Esophagus muscularis mucosa (tissue), 4 donors: ENCODE measurements at regions not wholly inside any gene's neighbourhood (a gene's known extent, or its start where the extent isn't known, plus 50 kb on each side); places are given as distances from the start of the nearest gene placed in this dataset.
A peak's percentile ranks its signal among the peaks of the same experiment; 100 is the strongest.

Experiments
- DNase-seq: peaks from one replicate; pipeline ENCODE4 v3.0.0-alpha.2; 2017; ENCODE audit errors: extremely low spot score
- H3K27ac ChIP-seq, 4 donors: fragments of 200-600 bp; sonication (generic); replicated peaks in 1 of 4; 1 replicate in 3 of 4; 2 replicates in 1 of 4; pipeline ENCODE4 v1.5.1; 2016 to 2019; ENCODE audit warnings: mild to moderate bottlenecking in 1 of 4
- H3K27me3 ChIP-seq, 4 donors: fragments of 200-600 bp; sonication (generic); one replicate each; pipeline versions ENCODE4 v1.5.1 to v1.6.0; 2016 to 2019
- H3K36me3 ChIP-seq, 4 donors: fragments of 200-600 bp; sonication (generic); one replicate each; pipeline ENCODE4 v1.5.1; 2016 to 2019
- H3K4me1 ChIP-seq, 4 donors: fragments of 200-600 bp; sonication (generic); one replicate each; pipeline ENCODE4 v1.5.1; 2016 to 2019
- H3K4me3 ChIP-seq, 4 donors: fragments of 200-600 bp; sonication (generic); 1 replicate in 2 of 4; 2 replicates in 2 of 4; pipeline ENCODE4 v1.5.1; 2016 to 2019; ENCODE audit warnings: mild to moderate bottlenecking in 4 of 4, moderate library complexity in 1 of 4
- H3K9me3 ChIP-seq, 4 donors: fragments of 200-600 bp; sonication (generic); 1 replicate in 3 of 4; 2 replicates in 1 of 4; pipeline ENCODE4 v1.5.1; 2016 to 2019
- EP300 ChIP-seq: sonication (generic); formaldehyde crosslinking; IDR thresholded peaks from one replicate; pipeline ENCODE4 v1.6.1; 2017; ENCODE audit warnings: antibody characterized with exemption
- POLR2A ChIP-seq: fragments of 450-650 bp; IDR thresholded peaks from one replicate; pipeline ENCODE4 v1.6.1; 2017; ENCODE audit warnings: antibody characterized with exemption, moderate library complexity, mild to moderate bottlenecking, low read depth
- POLR2AphosphoS5 ChIP-seq, 2 donors: sonication (generic); formaldehyde crosslinking; IDR thresholded peaks; one replicate each; pipeline ENCODE4 v1.6.1; 2017; ENCODE audit warnings: antibody characterized with exemption in 2 of 2
- WGBS: methylation state at CpG from one replicate; pipeline ENCODE4 v1.1.5; 2018; 5-methylcytosine and 5-hydroxymethylcytosine counted together
- intact Hi-C: fragments of 100-400 bp; cut with DNase I; formaldehyde crosslinking; loops from one replicate; pipeline ENCODE4 v1.15.1; 2023
- TF ChIP-seq, protein P1 (sequence below), 3 experiments: fragments of 200-600 bp in 2 of 3; fragments of 450-650 bp in 1 of 3; sonication (generic) in 2 of 3; IDR thresholded peaks; one replicate each; pipeline ENCODE4 v1.5.1; 2017 to 2019; ENCODE audit warnings: antibody characterized with exemption in 3 of 3, mild to moderate bottlenecking in 2 of 3, moderate library complexity in 1 of 3

DNA sequence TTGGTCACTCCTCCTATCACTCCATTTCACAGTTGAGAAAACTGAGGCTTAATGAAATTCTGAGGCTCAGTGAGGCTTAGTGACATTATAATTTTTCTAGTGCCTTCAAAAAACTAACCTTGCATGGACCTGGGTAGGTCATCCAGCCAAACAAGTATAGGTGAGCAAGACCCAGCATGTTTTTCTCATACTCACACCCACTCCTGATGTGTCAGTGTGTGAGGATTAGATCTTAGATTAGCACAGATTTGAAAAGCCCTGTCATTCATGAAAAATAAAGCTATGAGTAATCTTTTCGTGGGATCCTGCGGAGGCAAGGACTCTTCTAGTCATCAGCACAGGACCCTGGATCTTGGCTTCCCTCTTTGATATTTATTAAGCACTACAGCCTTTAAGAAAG, 146.7 kb downstream of the CHIC2 start:
- Histone ChIP-seq H3K27ac (no peak overlapping the region), H3K36me3 (no peaks in the 10 kb centered on the region), H3K9me3 (no peaks in the 10 kb centered on the region), H3K4me1 (no peaks in the 10 kb centered on the region), H3K27me3 (peaks cover 0 to 18% (median 0%) of the 10 kb centered on the region in 4 donors), H3K4me3 (no peak overlapping the region)
- DNase-seq: peak; percentile 50
- 72% methylated on average over 2 of the region's 2 CpGs for WGBS
- TF ChIP-seq POLR2AphosphoS5 (IDR thresholded peaks at IDR 0.05): no peak
- TF ChIP-seq, protein P1, sequence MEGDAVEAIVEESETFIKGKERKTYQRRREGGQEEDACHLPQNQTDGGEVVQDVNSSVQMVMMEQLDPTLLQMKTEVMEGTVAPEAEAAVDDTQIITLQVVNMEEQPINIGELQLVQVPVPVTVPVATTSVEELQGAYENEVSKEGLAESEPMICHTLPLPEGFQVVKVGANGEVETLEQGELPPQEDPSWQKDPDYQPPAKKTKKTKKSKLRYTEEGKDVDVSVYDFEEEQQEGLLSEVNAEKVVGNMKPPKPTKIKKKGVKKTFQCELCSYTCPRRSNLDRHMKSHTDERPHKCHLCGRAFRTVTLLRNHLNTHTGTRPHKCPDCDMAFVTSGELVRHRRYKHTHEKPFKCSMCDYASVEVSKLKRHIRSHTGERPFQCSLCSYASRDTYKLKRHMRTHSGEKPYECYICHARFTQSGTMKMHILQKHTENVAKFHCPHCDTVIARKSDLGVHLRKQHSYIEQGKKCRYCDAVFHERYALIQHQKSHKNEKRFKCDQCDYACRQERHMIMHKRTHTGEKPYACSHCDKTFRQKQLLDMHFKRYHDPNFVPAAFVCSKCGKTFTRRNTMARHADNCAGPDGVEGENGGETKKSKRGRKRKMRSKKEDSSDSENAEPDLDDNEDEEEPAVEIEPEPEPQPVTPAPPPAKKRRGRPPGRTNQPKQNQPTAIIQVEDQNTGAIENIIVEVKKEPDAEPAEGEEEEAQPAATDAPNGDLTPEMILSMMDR (IDR thresholded peaks at IDR 0.05): no peak
- no peak for TF ChIP-seq POLR2A
- TF ChIP-seq EP300: no peak
- intact Hi-C loops: no loop called here

DNA sequence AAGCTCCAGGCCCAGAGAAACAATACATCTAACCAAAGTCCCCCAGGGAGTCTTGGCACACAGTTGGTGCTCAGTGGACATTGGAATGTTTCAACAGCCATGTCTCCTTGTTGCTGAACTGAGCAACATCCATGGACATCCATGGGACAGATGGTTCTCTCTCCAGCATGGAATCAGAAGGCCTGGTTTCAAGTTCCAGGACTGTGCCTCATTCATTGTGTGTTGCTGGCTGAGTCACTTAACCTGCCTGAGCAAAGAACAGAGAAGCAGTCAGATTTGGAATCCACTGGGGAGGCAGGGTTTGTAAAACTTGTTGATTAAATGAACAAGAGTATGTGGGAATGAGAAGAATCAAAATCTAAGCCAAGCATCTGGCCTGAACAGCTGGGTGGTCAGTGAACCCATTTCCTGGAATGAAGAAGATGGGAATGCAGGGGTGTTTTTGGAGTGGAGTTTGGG, 147.9 kb downstream of the CHIC2 start:
- H3K27ac ChIP-seq: no peak overlapping the region
- peaks cover 0 to 22% (median 0%) of the 10 kb centered on the region in 4 donors for H3K27me3 ChIP-seq
- no peak overlapping the region for H3K4me3 ChIP-seq
- DNase-seq: peak; percentile 64
- intact Hi-C loops: no loop called here
- H3K36me3 ChIP-seq: no peaks in the 10 kb centered on the region
- TF ChIP-seq POLR2A (no peak), EP300 (no peak), POLR2AphosphoS5 (IDR thresholded peaks at IDR 0.05) (no peak)
- TF ChIP-seq, protein P1 (IDR thresholded peaks at IDR 0.05): no peak
- H3K9me3 ChIP-seq: no peaks in the 10 kb centered on the region
- no peaks in the 10 kb centered on the region for H3K4me1 ChIP-seq

DNA sequence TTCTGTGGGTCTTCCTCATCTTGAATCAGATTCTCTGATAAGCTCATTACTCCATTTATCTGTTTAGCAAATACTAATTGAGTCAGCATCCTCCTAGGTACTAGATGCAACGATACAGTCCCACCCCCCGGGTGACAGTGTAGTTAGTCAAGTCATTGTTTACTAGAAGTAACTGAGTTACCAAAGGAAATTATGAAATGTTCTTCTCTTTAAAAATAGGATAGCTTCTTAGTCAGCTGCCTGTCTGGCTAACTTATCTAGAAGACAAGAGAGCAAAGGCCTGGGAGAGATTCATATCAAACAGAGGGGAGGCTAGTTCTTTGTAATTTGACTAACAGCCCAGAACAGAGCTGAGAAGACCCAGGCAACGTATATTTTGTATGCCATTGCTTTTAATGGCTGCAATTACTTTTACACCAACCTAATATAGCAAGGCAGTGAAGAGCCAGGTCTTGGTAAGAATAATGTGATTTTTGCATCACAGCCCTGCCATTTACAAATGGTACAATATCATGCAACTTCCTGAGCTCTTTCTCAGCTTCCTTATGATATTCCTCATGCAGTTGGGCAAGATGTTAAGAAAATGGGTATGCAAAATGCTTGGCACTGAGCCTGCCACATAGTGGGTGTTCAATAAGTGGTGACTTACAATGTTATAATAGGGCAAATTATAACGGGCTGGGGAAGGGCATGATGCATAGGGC, 149.9 kb downstream of the CHIC2 start:
- Histone ChIP-seq H3K4me1 (no peaks in the 10 kb centered on the region), H3K27ac (no peak overlapping the region), H3K4me3 (no peak overlapping the region), H3K9me3 (no peaks in the 10 kb centered on the region), H3K36me3 (no peaks in the 10 kb centered on the region), H3K27me3 (peaks cover 0 to 37% (median 0%) of the 10 kb centered on the region in 4 donors)
- peak; percentile 72 for DNase-seq
- 74% methylated on average over 4 of the region's 4 CpGs for WGBS
- TF ChIP-seq, protein P1 (IDR thresholded peaks at IDR 0.05): no peak
- TF ChIP-seq EP300: no peak
- TF ChIP-seq POLR2AphosphoS5 (IDR thresholded peaks at IDR 0.05): no peak
- TF ChIP-seq POLR2A: no peak
- intact Hi-C loops: no loop called here

DNA sequence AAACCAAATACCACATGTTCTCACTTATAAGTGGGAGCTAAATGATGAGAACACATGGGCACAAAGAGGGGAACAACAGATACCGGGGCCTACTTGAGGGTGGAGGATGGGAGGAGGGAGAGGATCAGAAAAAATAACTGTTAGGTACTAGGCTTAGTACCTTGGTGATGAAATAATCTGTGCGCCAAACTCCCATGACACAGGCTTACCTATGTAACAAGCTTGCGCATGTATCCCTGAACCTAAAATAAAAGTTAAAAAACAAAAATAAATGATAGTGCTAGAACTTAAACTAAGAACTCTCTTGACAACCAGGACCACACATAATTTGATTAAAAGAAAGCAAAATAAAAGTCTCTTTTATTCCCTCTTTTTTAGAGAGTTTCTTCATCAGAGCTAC, 150.6 kb downstream of the CHIC2 start:
- TF ChIP-seq EP300 (no peak), POLR2AphosphoS5 (IDR thresholded peaks at IDR 0.05) (no peak), POLR2A (no peak)
- TF ChIP-seq, protein P1 (IDR thresholded peaks at IDR 0.05): no peak
- no peak for DNase-seq
- peaks cover 0 to 37% (median 0%) of the 10 kb centered on the region in 4 donors for H3K27me3 ChIP-seq
- peaks cover 3 to 6% (median 5%) of the 10 kb centered on the region in 4 donors for H3K4me1 ChIP-seq
- H3K4me3 ChIP-seq: no peak overlapping the region
- H3K9me3 ChIP-seq: no peaks in the 10 kb centered on the region
- WGBS: 96% methylated on average over 3 of the region's 3 CpGs
- H3K36me3 ChIP-seq: no peaks in the 10 kb centered on the region
- intact Hi-C loops: no loop called here
- no peak overlapping the region for H3K27ac ChIP-seq
